IMR-90 (cell line): ENCODE measurements at regions not wholly inside any gene's neighbourhood (a gene's known extent, or its start where the extent isn't known, plus 50 kb on each side); places are given as distances from the start of the nearest gene placed in this dataset.

Experiments used
- ATAC-seq: fragments of 200-7000 bp; cut with Tn5 transposase; 2 replicates; pipeline ENCODE4 v1.9.1; 2020; ENCODE audit warnings: low read depth, mild to moderate bottlenecking, moderate library complexity
- BruUV-seq: library from RNA; stranded (reverse); fragments of 400-500 nt; replicated peaks from 2 replicates; lab custom pipeline; 2021; lab: Mats Ljungman, UMichigan
- CTCF ChIA-PET: fragments of 300-600 bp; formaldehyde crosslinking; extraction: SDS; loops from one replicate; lab custom pipeline; 2021; ENCODE audit warnings: antibody characterized with exemption; lab: Yijun Ruan, JAX
- POLR2A ChIA-PET: fragments of 300-600 bp; sonication (Branson Sonifier 250); formaldehyde crosslinking; loops from one replicate; lab custom pipeline; 2022; ENCODE audit warnings: antibody characterized with exemption; ENCODE audit not compliant: unreplicated experiment; lab: Charles Lee
- DNase-seq: peaks from one replicate; pipeline ENCODE4 v3.0.0; 2013
- H2AFZ ChIP-seq: replicated peaks from 2 replicates; pipeline ENCODE3; 2013; ENCODE audit warnings: low read length, mild to moderate bottlenecking; ENCODE audit not compliant: poor library complexity
- H2AK5ac ChIP-seq: 2 replicates; pipeline ENCODE4 v1.6.1; 2013; ENCODE audit warnings: low read depth, low read length, inconsistent platforms
- H2AK9ac ChIP-seq: replicated peaks from 2 replicates; pipeline ENCODE3; 2013; ENCODE audit warnings: mild to moderate bottlenecking, low read depth, low read length, moderate library complexity; ENCODE audit not compliant: poor library complexity
- H2BK120ac ChIP-seq: 2 replicates; pipeline ENCODE4 v1.6.1; 2013; ENCODE audit warnings: low read depth, low read length, inconsistent platforms
- H2BK15ac ChIP-seq: 3 replicates; pipeline ENCODE4 v1.6.1; 2013; ENCODE audit warnings: low read depth, low read length, inconsistent platforms
- H2BK20ac ChIP-seq: 2 replicates; pipeline ENCODE4 v1.6.1; 2013; ENCODE audit warnings: low read depth, mild to moderate bottlenecking, inconsistent platforms, low read length, moderate library complexity
- H2BK5ac ChIP-seq: 2 replicates; pipeline ENCODE4 v1.6.1; 2013; ENCODE audit warnings: mild to moderate bottlenecking, low read depth, low read length, inconsistent platforms; ENCODE audit not compliant: poor library complexity, severe bottlenecking
- H3K14ac ChIP-seq: replicated peaks from 2 replicates; pipeline ENCODE4 v1.6.1; 2013; ENCODE audit warnings: low read depth, low read length, inconsistent platforms
- H3K18ac ChIP-seq: 2 replicates; pipeline ENCODE4 v1.6.1; 2013; ENCODE audit warnings: low read depth, low read length, control low read depth
- H3K23ac ChIP-seq: 2 replicates; pipeline ENCODE4 v1.6.1; 2013; ENCODE audit warnings: low read depth, low read length, inconsistent platforms
- H3K27ac ChIP-seq: 2 replicates; pipeline ENCODE4 v1.5.1; 2013; ENCODE audit warnings: mild to moderate bottlenecking, control low read depth, low read length; ENCODE audit not compliant: insufficient read depth
- H3K27me3 ChIP-seq: 2 replicates; pipeline ENCODE4 v1.6.1; 2013; ENCODE audit warnings: low read length; ENCODE audit not compliant: control insufficient read depth, insufficient read depth
- H3K36me3 ChIP-seq: 2 replicates; pipeline ENCODE4 v1.6.1; 2013; ENCODE audit warnings: low read length, mixed read lengths; ENCODE audit not compliant: control insufficient read depth, insufficient read depth
- H3K4ac ChIP-seq: 2 replicates; pipeline ENCODE4 v1.6.1; 2013; ENCODE audit warnings: low read depth, low read length, inconsistent platforms
- H3K4me1 ChIP-seq: 2 replicates; pipeline ENCODE4 v1.6.1; 2013; ENCODE audit warnings: low read length, mixed read lengths; ENCODE audit not compliant: control insufficient read depth, insufficient read depth
- H3K4me2 ChIP-seq: 2 replicates; pipeline ENCODE4 v1.6.1; 2013; ENCODE audit warnings: low read depth, mild to moderate bottlenecking, control low read depth, low read length, moderate library complexity
- H3K4me3 ChIP-seq: 2 replicates; pipeline ENCODE4 v1.5.1; 2013; ENCODE audit warnings: low read depth, mild to moderate bottlenecking, control low read depth, low read length, moderate library complexity; ENCODE audit not compliant: insufficient read depth
- H3K56ac ChIP-seq: 2 replicates; pipeline ENCODE4 v1.6.1; 2013; ENCODE audit warnings: low read length, inconsistent platforms; ENCODE audit not compliant: insufficient read depth; ENCODE audit errors: extremely low read depth
- H3K79me1 ChIP-seq, 2 experiments: 2 replicates each; pipeline ENCODE4 v1.6.1; 2013; ENCODE audit warnings: low read length in 2 of 2, inconsistent platforms in 1 of 2, low read depth in 1 of 2
- H3K9ac ChIP-seq: 2 replicates; pipeline ENCODE4 v1.6.1; 2013; ENCODE audit warnings: low read depth, low read length, control low read depth
- H3K9me1 ChIP-seq: 2 replicates; pipeline ENCODE4 v1.6.1; 2013; ENCODE audit warnings: low read length, inconsistent platforms; ENCODE audit not compliant: insufficient read depth
- H3K9me3 ChIP-seq: 2 replicates; pipeline ENCODE4 v1.6.1; 2013; ENCODE audit warnings: low read length; ENCODE audit not compliant: control insufficient read depth, insufficient read depth
- H4K20me1 ChIP-seq: 2 replicates; pipeline ENCODE4 v1.6.1; 2013; ENCODE audit warnings: low read length, inconsistent platforms; ENCODE audit not compliant: insufficient read depth
- H4K5ac ChIP-seq: 2 replicates; pipeline ENCODE4 v1.6.1; 2013; ENCODE audit warnings: mild to moderate bottlenecking, low read depth, low read length, control low read depth
- H4K8ac ChIP-seq, 2 experiments: 2 replicates each; pipeline ENCODE4 v1.6.1; 2013; ENCODE audit warnings: low read depth in 2 of 2, low read length in 2 of 2, control low read depth in 1 of 2, inconsistent platforms in 1 of 2
- H4K91ac ChIP-seq: 2 replicates; pipeline ENCODE4 v1.6.1; 2013; ENCODE audit warnings: low read depth, low read length, inconsistent platforms; ENCODE audit not compliant: insufficient read depth
- BHLHE40 ChIP-seq: fragments of 150-350 bp; IDR thresholded peaks from 2 replicates; pipeline ENCODE4 v1.6.1; 2016; ENCODE audit warnings: mild to moderate bottlenecking, low read depth, low read length
- CEBPB ChIP-seq: IDR thresholded peaks from 2 replicates; pipeline ENCODE4 v1.6.1; 2012; ENCODE audit warnings: low read depth, low read length, improper control_type of control experiment
- CHD1 ChIP-seq: IDR thresholded peaks from 2 replicates; pipeline ENCODE4 v1.6.1; 2012; ENCODE audit warnings: low read depth, low read length, improper control_type of control experiment
- FOS ChIP-seq: fragments of 150-350 bp; IDR thresholded peaks from 2 replicates; pipeline ENCODE4 v1.6.1; 2016; ENCODE audit warnings: low read depth, low read length
- MAFK ChIP-seq: IDR thresholded peaks from 2 replicates; pipeline ENCODE4 v1.6.1; 2012; ENCODE audit warnings: low read depth, low read length, improper control_type of control experiment
- MXI1 ChIP-seq: IDR thresholded peaks from 2 replicates; pipeline ENCODE4 v1.6.1; 2012; ENCODE audit warnings: low read depth, mild to moderate bottlenecking, low read length, moderate library complexity, borderline replicate concordance
- RFX5 ChIP-seq: IDR thresholded peaks from 2 replicates; pipeline ENCODE4 v1.8.0; 2012; ENCODE audit warnings: low read depth, mild to moderate bottlenecking, low read length, moderate library complexity
- SMC3 ChIP-seq: fragments of 150-350 bp; IDR thresholded peaks from 2 replicates; pipeline ENCODE4 v1.6.1; 2016; ENCODE audit warnings: low read depth, mild to moderate bottlenecking, antibody characterized with exemption, low read length, moderate library complexity
- WGBS, 2 experiments: methylation state at CpG; one replicate each; pipeline versions ENCODE4 v1.1.5 to v1.1.7; 2013; ENCODE audit warnings: missing lambda C conversion rate in 2 of 2; ENCODE audit not compliant: insufficient read length in 1 of 2; ENCODE audit errors: extremely low coverage in 2 of 2; 5-methylcytosine and 5-hydroxymethylcytosine counted together
- dilution Hi-C: fragments of 300-500 bp; cut with HindIII; formaldehyde crosslinking; loops from one replicate; pipeline ENCODE4 v1.14.3; 2018; ENCODE audit warnings: low sequenced_read_pairs; ENCODE audit not compliant: unreplicated experiment
- in situ Hi-C: fragments of 300-500 bp; cut with MboI; formaldehyde crosslinking; loops from 3 replicates; pipeline ENCODE4 v1.14.3; 2019; ENCODE audit warnings: low sequenced_read_pairs, inconsistent platforms, mixed read lengths
- intact Hi-C: fragments of 100-400 bp; cut with micrococcal nuclease; formaldehyde crosslinking; loops from 2 replicates; pipeline ENCODE4 v1.10.0; 2022

GRCh38 chr20:40592941-40593340, 96.1 kb downstream of the MAFB start:
- no peak for TF ChIP-seq SMC3
- no peak for TF ChIP-seq BHLHE40
- no peak for TF ChIP-seq FOS
- TF ChIP-seq RFX5, result no peak
- TF ChIP-seq CEBPB, result no peak
- TF ChIP-seq MAFK, result no peak
- TF ChIP-seq MXI1, result no peak
- TF ChIP-seq CHD1, result no peak
- dilution Hi-C loops, result no loop called here
- in situ Hi-C loops, result no loop called here
- Histone ChIP-seq H3K4me2 (no peak overlapping the region), H2AK9ac (no peak overlapping the region), H3K14ac (no peak overlapping the region), H3K18ac (no peak overlapping the region), H3K4me3 (no peak overlapping the region), H4K91ac (no peak overlapping the region), H3K27ac (no peak overlapping the region), H3K23ac (no peak overlapping the region), H3K9me1 (no peaks in the 10 kb centered on the region), H4K5ac (no peak overlapping the region), H2AFZ (no peak overlapping the region), H2AK5ac (no peak overlapping the region), H3K9me3 (no peaks in the 10 kb centered on the region), H2BK20ac (no peak overlapping the region), H3K27me3 (no peaks in the 10 kb centered on the region), H4K8ac (no peak overlapping the region), H3K4ac (no peak overlapping the region), H2BK120ac (no peak overlapping the region), H3K9ac (no peak overlapping the region), H3K4me1 (no peaks in the 10 kb centered on the region), H3K36me3 (no peaks in the 10 kb centered on the region), H3K79me1 (no peaks in the 10 kb centered on the region), H2BK5ac (no peak overlapping the region), H4K20me1 (no peaks in the 10 kb centered on the region), H3K56ac (no peak overlapping the region), H2BK15ac (no peak overlapping the region)
- no TSS peak for BruUV-seq
- intact Hi-C loops, result no loop called here
- CTCF ChIA-PET, result no interaction called here
- ATAC-seq (no peak), DNase-seq (no peak)
- POLR2A ChIA-PET, result no interaction called here
- WGBS, 2 experiments, result no CpG with 5 or more reads among the region's 1 CpG
